Stomach (tissue), 8 donors: ENCODE measurements at regions not wholly inside any gene's neighbourhood (a gene's known extent, or its start where the extent isn't known, plus 50 kb on each side); places are given as distances from the start of the nearest gene placed in this dataset.

Experiments used
- DNase-seq, 2 donors: peaks; one replicate each; pipeline versions ENCODE4 v3.0.0 to v3.0.0-alpha.2; 2013 to 2019
- H3K27ac ChIP-seq, 5 donors: fragments of 200-600 bp in 4 of 5; sonication (generic) in 4 of 5; one replicate each; pipeline ENCODE4 v1.5.1; 2013 to 2019; ENCODE audit warnings: mild to moderate bottlenecking in 1 of 5, moderate library complexity in 1 of 5
- H3K27me3 ChIP-seq, 3 donors: fragments of 200-600 bp; sonication (generic); one replicate each; pipeline ENCODE4 v1.5.1; 2017 to 2019; ENCODE audit warnings: mixed run types in 1 of 3
- H3K36me3 ChIP-seq, 4 donors: fragments of 200-600 bp; sonication (generic); 1 replicate in 3 of 4; 2 replicates in 1 of 4; pipeline ENCODE4 v1.5.1; 2016 to 2019
- H3K4me1 ChIP-seq, 4 donors: fragments of 200-600 bp; sonication (generic); one replicate each; pipeline ENCODE4 v1.5.1; 2016 to 2019
- H3K4me3 ChIP-seq, 4 donors: fragments of 200-600 bp; sonication (generic) in 3 of 4; one replicate each; pipeline ENCODE4 v1.5.1; 2016 to 2019; ENCODE audit warnings: mild to moderate bottlenecking in 1 of 4
- H3K9me3 ChIP-seq, 4 donors: fragments of 200-600 bp; sonication (generic); one replicate each; pipeline ENCODE4 v1.5.1; 2016 to 2019
- EP300 ChIP-seq: sonication (generic); formaldehyde crosslinking; IDR thresholded peaks from one replicate; pipeline ENCODE4 v1.6.1; 2017; ENCODE audit warnings: antibody characterized with exemption
- POLR2A ChIP-seq, 4 donors: fragments of 450-650 bp; IDR thresholded peaks; one replicate each; pipeline ENCODE4 v1.6.1; 2016; ENCODE audit warnings: antibody characterized with exemption in 4 of 4, control low read depth in 2 of 4, mild to moderate bottlenecking in 1 of 4, moderate library complexity in 1 of 4
- POLR2AphosphoS5 ChIP-seq, 3 donors: sonication (generic); formaldehyde crosslinking; IDR thresholded peaks; one replicate each; pipeline ENCODE4 v1.6.1; 2016; ENCODE audit warnings: antibody characterized with exemption in 3 of 3
- WGBS, 5 donors: extraction: QIAGEN DNeasy Blood & Tissue Kit in 3 of 5; methylation state at CpG; one replicate each; pipeline versions ENCODE4 v1.1.5 to v1.1.7; 2013 to 2018; 5-methylcytosine and 5-hydroxymethylcytosine counted together
- intact Hi-C: fragments of 100-400 bp; cut with DNase I; formaldehyde crosslinking; loops from one replicate; pipeline ENCODE4 v1.15.1; 2023; ENCODE audit warnings: low total_unique reads
- TF ChIP-seq, protein P1 (sequence below), 7 experiments: fragments of 450-650 bp in 4 of 7; fragments of 200-600 bp in 3 of 7; sonication (generic) in 3 of 7; IDR thresholded peaks; one replicate each; pipeline ENCODE4 v1.5.1; 2016 to 2019; ENCODE audit warnings: antibody characterized with exemption in 7 of 7, control low read depth in 2 of 7, mild to moderate bottlenecking in 1 of 7
- donor health status: healthy with polysubstance abuse.
- donor health status: Bipolar disorder and iron deficiency.
- donor health status: healthy.

DNA sequence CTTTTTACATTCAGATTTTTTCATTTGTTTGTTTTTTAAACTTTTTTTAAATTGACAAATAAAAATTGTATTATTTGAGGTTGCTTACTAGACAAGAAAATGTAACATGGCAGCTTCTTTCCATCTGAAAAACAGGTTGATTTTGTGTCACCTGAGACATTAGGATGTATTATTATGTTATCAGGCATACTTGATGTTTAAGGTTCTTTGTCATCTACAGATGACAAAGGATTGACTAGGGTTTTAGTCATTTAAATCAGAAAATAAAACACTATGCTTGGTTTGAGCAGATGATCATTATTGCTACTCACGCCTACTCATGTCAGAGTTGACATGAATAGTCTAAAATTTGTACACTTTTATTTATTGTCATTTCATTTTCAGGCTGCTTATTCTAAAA, 1494.5 kb downstream of the SLITRK5 start:
- no peaks in the 10 kb centered on the region for H3K36me3 ChIP-seq
- H3K4me1 ChIP-seq: no peaks in the 10 kb centered on the region
- no peak for DNase-seq
- H3K27ac ChIP-seq: no peak overlapping the region
- H3K9me3 ChIP-seq: no peaks in the 10 kb centered on the region
- intact Hi-C loops: no loop called here
- H3K4me3 ChIP-seq: no peak overlapping the region
- no peak for TF ChIP-seq EP300
- no peak for TF ChIP-seq POLR2A (IDR thresholded peaks at IDR 0.05)
- TF ChIP-seq, protein P1, sequence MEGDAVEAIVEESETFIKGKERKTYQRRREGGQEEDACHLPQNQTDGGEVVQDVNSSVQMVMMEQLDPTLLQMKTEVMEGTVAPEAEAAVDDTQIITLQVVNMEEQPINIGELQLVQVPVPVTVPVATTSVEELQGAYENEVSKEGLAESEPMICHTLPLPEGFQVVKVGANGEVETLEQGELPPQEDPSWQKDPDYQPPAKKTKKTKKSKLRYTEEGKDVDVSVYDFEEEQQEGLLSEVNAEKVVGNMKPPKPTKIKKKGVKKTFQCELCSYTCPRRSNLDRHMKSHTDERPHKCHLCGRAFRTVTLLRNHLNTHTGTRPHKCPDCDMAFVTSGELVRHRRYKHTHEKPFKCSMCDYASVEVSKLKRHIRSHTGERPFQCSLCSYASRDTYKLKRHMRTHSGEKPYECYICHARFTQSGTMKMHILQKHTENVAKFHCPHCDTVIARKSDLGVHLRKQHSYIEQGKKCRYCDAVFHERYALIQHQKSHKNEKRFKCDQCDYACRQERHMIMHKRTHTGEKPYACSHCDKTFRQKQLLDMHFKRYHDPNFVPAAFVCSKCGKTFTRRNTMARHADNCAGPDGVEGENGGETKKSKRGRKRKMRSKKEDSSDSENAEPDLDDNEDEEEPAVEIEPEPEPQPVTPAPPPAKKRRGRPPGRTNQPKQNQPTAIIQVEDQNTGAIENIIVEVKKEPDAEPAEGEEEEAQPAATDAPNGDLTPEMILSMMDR (IDR thresholded peaks at IDR 0.05): no peak
- TF ChIP-seq POLR2AphosphoS5 (IDR thresholded peaks at IDR 0.05): no peak
- WGBS, 5 donors: 82 to 92% (median 87%) methylated on average over 1 of the region's 1 CpG
- H3K27me3 ChIP-seq: no peaks in the 10 kb centered on the region

DNA sequence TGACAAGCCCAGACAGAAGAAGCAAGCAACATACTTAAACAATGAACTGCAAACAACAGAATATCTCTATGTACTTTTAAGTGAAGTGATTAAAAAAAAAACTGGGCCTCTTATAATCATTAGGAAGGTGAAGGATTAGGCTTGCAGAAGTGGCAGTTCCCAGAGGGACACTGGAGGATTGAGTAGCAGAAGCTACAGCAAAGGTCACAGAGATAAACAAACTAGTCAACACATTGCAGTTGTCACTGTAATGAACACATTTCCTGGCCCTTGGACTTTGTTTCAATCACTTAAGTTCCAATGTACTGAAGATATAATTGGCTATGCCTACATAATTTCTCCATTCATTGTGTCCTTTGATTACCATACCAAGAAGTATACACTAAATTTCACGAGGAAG, 1498.8 kb downstream of the SLITRK5 start:
- no peak for DNase-seq
- H3K9me3 ChIP-seq: no peaks in the 10 kb centered on the region
- TF ChIP-seq, protein P1 (IDR thresholded peaks at IDR 0.05): no peak
- no peak for TF ChIP-seq EP300
- TF ChIP-seq POLR2A (IDR thresholded peaks at IDR 0.05): no peak
- TF ChIP-seq POLR2AphosphoS5 (IDR thresholded peaks at IDR 0.05): no peak
- H3K27me3 ChIP-seq: no peaks in the 10 kb centered on the region
- H3K36me3 ChIP-seq: no peaks in the 10 kb centered on the region
- H3K27ac ChIP-seq: no peak overlapping the region
- WGBS, 5 donors: 70 to 80% (median 74%) methylated on average over 1 of the region's 1 CpG
- H3K4me3 ChIP-seq: no peak overlapping the region
- intact Hi-C loops: no loop called here
- H3K4me1 ChIP-seq: no peaks in the 10 kb centered on the region

DNA sequence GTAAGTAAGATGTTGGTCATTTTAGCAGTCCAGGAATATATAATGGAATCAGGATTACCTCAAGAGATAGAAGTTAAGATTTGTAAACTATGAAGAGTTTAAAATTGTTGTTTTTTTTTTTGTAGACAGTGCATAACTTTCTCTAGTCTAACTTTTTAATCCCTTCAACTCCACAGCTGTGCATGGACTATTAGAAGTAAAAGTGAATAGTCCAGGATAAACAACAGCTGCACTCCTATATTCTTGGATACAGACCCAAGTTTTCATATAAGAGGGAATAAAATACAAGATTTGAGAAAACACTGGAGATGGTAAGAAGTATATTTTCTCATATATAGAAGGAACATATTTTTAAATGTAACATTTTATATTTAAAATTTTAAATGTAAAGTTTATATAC, 1509.9 kb downstream of the SLITRK5 start:
- Histone ChIP-seq H3K4me1 (no peaks in the 10 kb centered on the region), H3K9me3 (peaks cover 0 to 18% (median 5%) of the 10 kb centered on the region in 4 donors), H3K36me3 (no peaks in the 10 kb centered on the region), H3K27me3 (no peaks in the 10 kb centered on the region), H3K4me3 (no peak overlapping the region), H3K27ac (no peak overlapping the region)
- no peak for DNase-seq
- intact Hi-C loops: no loop called here
- TF ChIP-seq POLR2A (IDR thresholded peaks at IDR 0.05) (no peak), POLR2AphosphoS5 (IDR thresholded peaks at IDR 0.05) (no peak), EP300 (no peak)
- TF ChIP-seq, protein P1 (IDR thresholded peaks at IDR 0.05): no peak

DNA sequence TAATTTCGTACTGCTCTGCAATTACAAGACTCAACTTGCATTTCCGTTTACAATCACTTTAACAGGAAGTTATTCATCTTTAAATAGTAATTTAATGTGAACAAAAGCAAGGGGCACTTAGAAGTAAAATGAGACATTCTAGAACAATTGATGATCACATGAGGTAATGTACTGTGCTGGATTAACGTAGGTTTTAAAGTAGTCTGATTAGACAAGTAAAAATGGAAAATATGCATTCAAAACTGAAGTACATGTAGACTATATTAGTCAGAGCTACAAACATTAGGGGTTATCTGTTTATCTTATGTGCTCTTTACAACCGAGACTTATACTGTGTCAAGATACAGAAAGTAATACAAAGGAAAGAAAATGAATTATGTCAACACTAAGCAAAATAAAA, 1528.0 kb downstream of the SLITRK5 start:
- H3K27me3 ChIP-seq: no peaks in the 10 kb centered on the region
- no peak overlapping the region for H3K27ac ChIP-seq
- DNase-seq: no peak
- H3K4me1 ChIP-seq: no peaks in the 10 kb centered on the region
- 13 to 20% (median 17%) methylated on average over 4 of the region's 4 CpGs for WGBS, 5 donors
- no peak overlapping the region for H3K4me3 ChIP-seq
- peaks cover 0 to under 1% (median 0%) of the 10 kb centered on the region in 4 donors for H3K9me3 ChIP-seq
- TF ChIP-seq EP300: no peak
- TF ChIP-seq, protein P1 (IDR thresholded peaks at IDR 0.05): no peak
- no peak for TF ChIP-seq POLR2A (IDR thresholded peaks at IDR 0.05)
- no peak for TF ChIP-seq POLR2AphosphoS5 (IDR thresholded peaks at IDR 0.05)
- H3K36me3 ChIP-seq: no peaks in the 10 kb centered on the region
- intact Hi-C loops: no loop called here

DNA sequence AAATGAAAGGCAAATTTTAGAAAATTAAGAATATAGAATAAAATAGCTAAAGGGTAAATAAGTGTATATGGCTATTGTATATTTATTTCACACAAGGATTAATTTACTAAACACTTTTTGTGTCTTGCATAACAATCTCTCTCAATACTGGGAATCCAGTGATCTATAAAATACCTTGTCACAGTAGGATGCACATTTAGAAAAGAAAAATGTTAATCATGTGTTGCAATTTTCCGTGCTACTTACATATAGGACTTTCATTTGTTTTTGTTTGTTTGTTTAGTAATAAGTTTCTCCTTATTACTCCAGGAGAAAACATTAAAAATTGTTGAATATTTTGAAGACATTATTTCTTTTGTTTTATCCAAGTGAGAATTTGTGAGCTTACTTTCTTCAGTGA, 1533.3 kb downstream of the SLITRK5 start:
- 77 to 97% (median 91%) methylated on average over 1 of the region's 1 CpG for WGBS, 5 donors
- H3K4me3 ChIP-seq: no peak overlapping the region
- intact Hi-C loops: no loop called here

More for the DNA sequence above, 1533.3 kb downstream of the SLITRK5 start:
- Histone ChIP-seq H3K27ac (no peak overlapping the region), H3K27me3 (no peaks in the 10 kb centered on the region), H3K36me3 (no peaks in the 10 kb centered on the region), H3K9me3 (no peaks in the 10 kb centered on the region), H3K4me1 (no peaks in the 10 kb centered on the region)
- TF ChIP-seq, protein P1 (IDR thresholded peaks at IDR 0.05): no peak
- TF ChIP-seq POLR2AphosphoS5 (IDR thresholded peaks at IDR 0.05) (no peak), POLR2A (IDR thresholded peaks at IDR 0.05) (no peak), EP300 (no peak)
- DNase-seq: no peak
